H1 (cell line): ENCODE measurements at regions not wholly inside any gene's neighbourhood (a gene's known extent, or its start where the extent isn't known, plus 50 kb on each side); places are given as distances from the start of the nearest gene placed in this dataset.

ENCODE experiments used
- CTCF ChIA-PET: fragments of 300-600 bp; sonication (Branson Sonifier 250); formaldehyde crosslinking; loops from one replicate; lab custom pipeline; 2021; ENCODE audit not compliant: partially characterized antibody; lab: Charles Lee
- POLR2A ChIA-PET: fragments of 300-600 bp; sonication (Branson Sonifier 250); formaldehyde crosslinking; loops from one replicate; lab custom pipeline; 2021; ENCODE audit warnings: inconsistent platforms; ENCODE audit not compliant: partially characterized antibody; lab: Charles Lee
- DNase-seq, 2 experiments: peaks; one replicate each; pipeline versions ENCODE4 v3.0.0 to v3.0.0-alpha.2; 2010 to 2022; ENCODE audit warnings: low spot score in 2 of 2, low read depth in 1 of 2, mixed read lengths in 1 of 2
- FAIRE-seq: peaks from 2 replicates; lab custom pipeline; 2011; peaks lifted over from hg19 to GRCh38; lab: Jason Lieb, UNC
- H2AFZ ChIP-seq: 2 replicates; pipeline ENCODE4 v1.8.1; 2012; ENCODE audit warnings: low read length, inconsistent platforms
- H2AK5ac ChIP-seq: 2 replicates; pipeline ENCODE4 v1.6.1; 2013; ENCODE audit warnings: low read depth, low read length
- H2BK120ac ChIP-seq: replicated peaks from 2 replicates; pipeline ENCODE3; 2013; ENCODE audit warnings: low read depth, low read length, inconsistent platforms
- H2BK12ac ChIP-seq: 2 replicates; pipeline ENCODE4 v1.6.1; 2013; ENCODE audit warnings: low read depth, low read length
- H2BK15ac ChIP-seq: 2 replicates; pipeline ENCODE4 v1.6.1; 2013; ENCODE audit warnings: low read length
- H2BK20ac ChIP-seq: 2 replicates; pipeline ENCODE4 v1.6.1; 2013; ENCODE audit warnings: low read length
- H2BK5ac ChIP-seq: 2 replicates; pipeline ENCODE4 v1.6.1; 2013; ENCODE audit warnings: low read depth, low read length
- H3K14ac ChIP-seq: 2 replicates; pipeline ENCODE4 v1.6.1; 2013; ENCODE audit warnings: inconsistent platforms; ENCODE audit not compliant: insufficient read length
- H3K18ac ChIP-seq: 2 replicates; pipeline ENCODE4 v1.6.1; 2013; ENCODE audit warnings: low read length; ENCODE audit errors: extremely low read depth
- H3K23ac ChIP-seq: 2 replicates; pipeline ENCODE4 v1.6.1; 2013; ENCODE audit warnings: inconsistent platforms; ENCODE audit not compliant: insufficient read length
- H3K23me2 ChIP-seq: 2 replicates; pipeline ENCODE4 v1.6.1; 2013; ENCODE audit warnings: low read depth, low read length
- H3K27ac ChIP-seq: 2 replicates; pipeline ENCODE4 v1.6.1; 2011; ENCODE audit warnings: low read depth, low read length, inconsistent platforms
- H3K27me3 ChIP-seq, 4 experiments: replicated peaks in 1 of 4; 1 replicate in 1 of 4; 2 replicates in 3 of 4; pipeline versions ENCODE4 v1.6.1 to v1.8.1; 2011 to 2013; ENCODE audit warnings: low read length in 3 of 4, mild to moderate bottlenecking in 3 of 4, inconsistent platforms in 2 of 4, mixed read lengths in 2 of 4, moderate library complexity in 1 of 4; ENCODE audit not compliant: control insufficient read depth in 3 of 4, insufficient read depth in 3 of 4; ENCODE audit errors: extremely low read depth in 1 of 4
- H3K36me3 ChIP-seq, 4 experiments: 2 replicates each; pipeline versions ENCODE4 v1.6.1 to v1.8.1; 2011 to 2013; ENCODE audit warnings: mild to moderate bottlenecking in 4 of 4, low read length in 3 of 4, moderate library complexity in 2 of 4, control low read depth in 1 of 4, inconsistent platforms in 1 of 4; ENCODE audit not compliant: insufficient read depth in 4 of 4, control insufficient read depth in 2 of 4
- H3K4ac ChIP-seq: replicated peaks from 2 replicates; pipeline ENCODE3; 2013; ENCODE audit warnings: low read length, low read depth, mixed read lengths, inconsistent platforms; ENCODE audit not compliant: insufficient read length
- H3K4me1 ChIP-seq, 4 experiments: replicated peaks in 1 of 4; 1 replicate in 1 of 4; 2 replicates in 3 of 4; pipeline versions ENCODE4 v1.6.1 to v1.8.1; 2011 to 2013; ENCODE audit warnings: low read length in 3 of 4, inconsistent platforms in 2 of 4, mixed read lengths in 1 of 4; ENCODE audit not compliant: insufficient read depth in 4 of 4, control insufficient read depth in 3 of 4
- H3K4me2 ChIP-seq, 2 experiments: 2 replicates each; pipeline versions ENCODE4 v1.6.1 to v1.8.1; 2011 to 2013; ENCODE audit warnings: low read depth in 2 of 2, low read length in 2 of 2, control low read depth in 1 of 2, inconsistent platforms in 1 of 2, mild to moderate bottlenecking in 1 of 2; ENCODE audit not compliant: insufficient read depth in 1 of 2
- H3K4me3 ChIP-seq, 4 experiments: fragments of 200-600, 300-600 bp in 1 of 4; sonication (generic), shearing (Covaris generic), sonication (Bioruptor Twin) in 1 of 4; 2 replicates each; pipeline versions ENCODE4 v1.5.1 to v1.8.1; 2011 to 2016; ENCODE audit warnings: low read length in 4 of 4, low read depth in 3 of 4, control low read depth in 2 of 4, inconsistent platforms in 2 of 4, mild to moderate bottlenecking in 2 of 4, mixed read lengths in 1 of 4, moderate library complexity in 1 of 4; ENCODE audit not compliant: insufficient read depth in 2 of 4; ENCODE audit errors: extremely low read depth in 1 of 4
- H3K56ac ChIP-seq: replicated peaks from 2 replicates; pipeline ENCODE3; 2013; ENCODE audit warnings: low read depth, mild to moderate bottlenecking, mixed read lengths, low read length, inconsistent platforms; ENCODE audit not compliant: insufficient read length
- H3K79me1 ChIP-seq: 2 replicates; pipeline ENCODE4 v1.6.1; 2013; ENCODE audit warnings: low read depth, low read length, control low read depth
- H3K79me2 ChIP-seq, 2 experiments: 2 replicates each; pipeline versions ENCODE4 v1.6.1 to v1.8.1; 2012 to 2013; ENCODE audit warnings: low read length in 2 of 2, mild to moderate bottlenecking in 2 of 2, inconsistent platforms in 1 of 2; ENCODE audit not compliant: insufficient read depth in 2 of 2, control insufficient read depth in 1 of 2
- H3K9ac ChIP-seq, 4 experiments: replicated peaks in 1 of 4; 1 replicate in 1 of 4; 2 replicates in 3 of 4; pipeline versions ENCODE4 v1.6.1 to v1.8.1; 2011 to 2013; ENCODE audit warnings: low read depth in 3 of 4, low read length in 3 of 4, control low read depth in 2 of 4, mild to moderate bottlenecking in 2 of 4, moderate library complexity in 2 of 4, inconsistent platforms in 1 of 4; ENCODE audit errors: extremely low read depth in 1 of 4
- H3K9me3 ChIP-seq, 2 experiments: 2 replicates each; pipeline versions ENCODE4 v1.6.1 to v1.8.1; 2012 to 2013; ENCODE audit warnings: mild to moderate bottlenecking in 2 of 2, moderate library complexity in 2 of 2, control low read depth in 1 of 2, inconsistent platforms in 1 of 2, low read depth in 1 of 2, low read length in 1 of 2, mixed read lengths in 1 of 2; ENCODE audit not compliant: insufficient read depth in 2 of 2
- H4K20me1 ChIP-seq, 2 experiments: replicated peaks in 1 of 2; 2 replicates each; pipeline versions ENCODE3 to v1.8.1; 2011 to 2013; ENCODE audit warnings: inconsistent platforms in 2 of 2, low read length in 2 of 2, mild to moderate bottlenecking in 1 of 2; ENCODE audit not compliant: insufficient read depth in 2 of 2, control insufficient read depth in 1 of 2
- H4K5ac ChIP-seq: 2 replicates; pipeline ENCODE4 v1.6.1; 2013; ENCODE audit warnings: low read length, low read depth, mixed read lengths, inconsistent platforms; ENCODE audit not compliant: insufficient read length
- H4K8ac ChIP-seq: 2 replicates; pipeline ENCODE4 v1.8.0; 2013; ENCODE audit warnings: mild to moderate bottlenecking, moderate library complexity, low read length, inconsistent platforms; ENCODE audit not compliant: insufficient read depth; ENCODE audit errors: extremely low read depth
- H4K91ac ChIP-seq: replicated peaks from 2 replicates; pipeline ENCODE3; 2013; ENCODE audit warnings: low read length, mixed read lengths, inconsistent platforms; ENCODE audit not compliant: insufficient read length
- CTBP2 ChIP-seq: IDR thresholded peaks from 2 replicates; pipeline ENCODE4 v1.7.0; 2011; ENCODE audit warnings: borderline replicate concordance, mild to moderate bottlenecking, moderate library complexity, mixed read lengths, low read length; ENCODE audit not compliant: insufficient read depth, insufficient read length
- HDAC6 ChIP-seq: IDR thresholded peaks from one replicate; pipeline ENCODE4 v1.7.1; 2012; ENCODE audit warnings: low read depth, mild to moderate bottlenecking, inconsistent platforms, low read length, moderate library complexity
- SP1 ChIP-seq: IDR thresholded peaks from 2 replicates; pipeline ENCODE4 v1.6.1; 2011; ENCODE audit warnings: low read depth, low read length
- WGBS, 2 experiments: shearing (Covaris generic) in 1 of 2; methylation state at CpG; one replicate each; pipeline versions ENCODE4 v1.1.6 to v1.1.7; 2013 to 2015; ENCODE audit warnings: low lambda C conversion rate in 2 of 2, mixed read lengths in 2 of 2, inconsistent platforms in 1 of 2, low coverage in 1 of 2, missing lambda C conversion rate in 1 of 2; ENCODE audit not compliant: insufficient replicate concordance in 2 of 2, insufficient coverage in 1 of 2, insufficient read length in 1 of 2; ENCODE audit errors: extremely low coverage in 1 of 2, missing lambda C conversion rate in 1 of 2; 5-methylcytosine and 5-hydroxymethylcytosine counted together

DNA sequence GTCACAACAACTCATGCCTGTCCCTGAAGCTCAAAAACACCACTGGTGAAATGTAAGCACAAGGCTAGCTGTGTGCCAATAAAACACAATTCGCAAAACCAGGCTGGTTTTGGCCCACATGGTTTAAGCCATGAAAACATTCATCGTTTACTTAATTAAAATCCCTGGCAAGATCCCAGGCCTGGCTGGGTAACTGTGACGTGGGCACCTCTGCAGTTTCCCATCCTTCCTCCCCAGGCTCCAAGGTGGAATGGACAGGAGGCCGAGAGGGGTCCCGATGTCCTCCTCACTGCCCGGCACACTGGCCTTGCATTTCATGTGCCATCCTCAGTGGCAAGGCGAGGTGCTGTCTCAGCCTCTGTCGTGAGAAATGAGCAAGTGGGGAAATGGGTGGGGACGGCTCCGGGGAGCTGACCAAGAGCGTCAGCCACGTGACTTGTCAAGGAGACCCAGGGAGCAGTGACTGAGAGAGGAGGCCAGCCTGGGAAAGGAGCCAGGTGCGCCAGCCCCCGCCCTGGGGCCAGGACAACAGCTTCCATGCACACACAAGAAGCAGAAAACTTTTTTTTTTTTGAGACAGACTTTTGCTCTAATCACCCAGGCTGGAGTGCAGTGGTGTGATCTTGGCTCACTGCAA lies 153.1 kb upstream of the RAB4A start:
- Histone ChIP-seq H3K9ac (no peak overlapping the region), H3K4me3 (no peak overlapping the region), H3K4me2 (no peak overlapping the region), H2AK5ac (no peak overlapping the region), H4K8ac (no peak overlapping the region), H3K18ac (no peak overlapping the region), H4K5ac (no peak overlapping the region), H2BK120ac (no peak overlapping the region), H3K27ac (no peak overlapping the region), H3K79me2 (no peaks in the 10 kb centered on the region), H3K56ac (no peak overlapping the region), H3K4me1 (peaks cover 0 to 6% (median 4%) of the 10 kb centered on the region in 4 experiments; a peak in 3 of 7 replicates), H2BK20ac (no peak overlapping the region), H3K23ac (no peak overlapping the region), H2BK15ac (no peak overlapping the region), H4K91ac (no peak overlapping the region), H2BK5ac (no peak overlapping the region), H4K20me1 (peaks cover 2% of the 10 kb centered on the region in 2 experiments), H2BK12ac (no peak overlapping the region), H3K27me3 (peaks cover 0 to 11% (median 2%) of the 10 kb centered on the region in 4 experiments; a peak in 4 of 7 replicates), H3K14ac (no peak overlapping the region), H3K4ac (peak overlapping the region; percentile 27), H3K36me3 (no peaks in the 10 kb centered on the region), H3K23me2 (no peaks in the 10 kb centered on the region), H3K9me3 (no peaks in the 10 kb centered on the region), H2AFZ (no peak overlapping the region), H3K79me1 (no peaks in the 10 kb centered on the region; the same call in 1 of the 2 replicates)
- ChIA-PET CTCF (interaction anchor here (0.6 to 1.7 kb wide), 3 partner anchors 35 to 148 kb away, joined by 3 to 4 read pairs (median 4); no protein-coding TSS in a partner anchor), POLR2A (interaction anchor here (0.6 kb wide), 1 partner anchor 125 kb away, joined by 3 read pairs; no protein-coding TSS in a partner anchor)
- 89% methylated on average over 14 of the region's 14 CpGs; no CpG with 5 or more reads in 1 of the 2 experiments for WGBS, 2 experiments
- no peak for TF ChIP-seq CTBP2
- TF ChIP-seq SP1 = no peak
- TF ChIP-seq HDAC6 = no peak
- DNase-seq (no peak), FAIRE-seq (no peak)
